LNCAP (cell line): ENCODE measurements at regions not wholly inside any gene's neighbourhood (a gene's known extent, or its start where the extent isn't known, plus 50 kb on each side); places are given as distances from the start of the nearest gene placed in this dataset.

Source experiments
- CTCF ChIP-seq: fragments of 450-650 bp; IDR thresholded peaks from 2 replicates; pipeline ENCODE4 v1.5.1; 2017; ENCODE audit warnings: mild to moderate bottlenecking

DNA sequence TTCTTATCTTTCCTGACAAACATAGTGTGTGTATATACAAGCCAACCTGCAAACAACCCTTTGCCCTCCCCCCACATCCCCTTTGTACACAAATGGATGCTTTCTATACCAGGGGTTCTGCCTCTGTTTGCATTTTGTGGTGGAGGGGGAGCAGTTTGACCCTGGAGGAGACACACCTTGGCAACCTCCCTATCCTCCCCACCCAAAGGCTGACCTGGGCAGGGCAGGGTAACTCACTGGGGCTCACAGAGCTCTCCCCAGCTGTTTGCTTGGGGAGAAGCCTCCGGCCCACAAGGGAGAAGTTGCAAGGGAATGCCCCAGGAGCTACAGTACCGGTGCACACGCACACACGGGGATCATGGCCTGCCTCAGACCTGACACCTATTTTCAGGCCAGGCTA, 372.6 kb downstream of the BCOR start:
- TF ChIP-seq CTCF: no peak

DNA sequence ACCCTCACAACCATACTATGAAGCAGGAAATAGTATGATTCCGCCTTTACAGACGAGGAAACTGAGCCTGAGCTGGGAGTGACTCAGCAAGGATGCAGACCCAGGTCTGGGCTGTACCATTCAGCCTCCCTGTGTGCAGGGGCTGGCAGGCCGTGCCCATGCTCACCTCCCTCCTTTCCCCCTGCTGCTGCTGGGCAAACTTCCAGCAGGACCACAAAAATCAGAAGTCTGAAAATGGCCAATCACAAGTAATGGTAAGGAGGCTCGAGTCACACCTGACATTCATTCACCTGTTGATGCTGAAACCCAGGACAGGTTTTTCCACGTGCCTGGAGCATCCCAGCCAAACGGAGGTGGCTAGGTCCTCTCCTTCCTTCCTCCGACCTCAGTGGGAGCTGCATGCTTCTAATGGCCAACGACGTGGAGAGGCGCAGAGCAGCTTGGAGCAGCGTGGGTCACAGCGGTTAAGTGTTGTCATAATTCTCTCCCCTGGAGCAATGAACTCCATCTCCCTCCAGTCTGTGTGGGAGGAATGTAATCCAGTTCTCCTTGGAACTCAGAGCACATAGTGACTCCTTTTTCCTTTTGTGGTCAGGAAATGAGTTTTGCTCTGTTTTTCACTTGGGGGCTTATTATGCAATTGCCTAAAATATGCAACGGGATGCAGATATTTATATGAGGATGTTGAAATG, 371.7 kb downstream of the BCOR start:
- no peak for TF ChIP-seq CTCF

GRCh38 chrX:39726771-39727170, 371.0 kb downstream of the BCOR start:
- TF ChIP-seq CTCF: no peak

- no peak for TF ChIP-seq CTCF
Observed at GRCh38 chrX:39728025-39728424, 369.7 kb downstream of the BCOR start.

- no peak for TF ChIP-seq CTCF
Observed at GRCh38 chrX:39728852-39729598, 368.7 kb downstream of the BCOR start.

- no peak for TF ChIP-seq CTCF
Observed at GRCh38 chrX:39729981-39730661, 367.6 kb downstream of the BCOR start.

DNA sequence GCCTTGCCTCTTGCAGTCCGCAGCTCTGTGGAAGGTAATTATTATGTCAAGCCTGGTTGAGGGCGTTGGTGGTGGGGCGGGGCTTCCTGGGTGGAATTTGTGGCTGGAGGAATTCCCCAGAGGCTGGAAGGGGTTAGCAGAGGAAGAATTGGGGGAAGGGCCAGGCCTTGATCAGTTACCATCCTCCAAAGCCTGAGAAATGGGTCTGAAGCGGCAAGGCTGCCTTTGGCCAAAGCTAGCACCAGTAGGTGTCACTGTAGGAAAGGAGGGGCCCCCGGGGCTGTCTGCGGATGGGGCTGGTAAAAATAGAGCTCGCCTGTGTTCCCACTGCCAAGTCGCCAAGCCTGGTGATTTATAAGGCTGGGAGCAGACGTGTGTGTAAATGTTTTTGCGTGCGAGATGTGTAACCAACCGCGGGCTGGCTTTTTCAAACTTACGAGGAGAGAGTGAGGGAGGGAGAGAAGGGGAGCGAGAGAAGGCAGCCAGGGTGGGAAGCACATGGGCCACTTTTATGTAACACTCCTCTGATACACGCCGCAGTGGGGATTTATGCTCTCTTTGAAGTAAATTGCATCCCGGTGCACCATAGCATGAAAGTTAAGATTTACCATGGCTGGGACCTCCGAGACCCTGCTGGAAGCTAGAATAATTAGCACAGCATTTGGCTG, 367.0 kb downstream of the BCOR start:
- peak; percentile 60 for TF ChIP-seq CTCF
